Endothelial cell of umbilical vein (primary cell): ENCODE measurements at regions not wholly inside any gene's neighbourhood (a gene's known extent, or its start where the extent isn't known, plus 50 kb on each side); places are given as distances from the start of the nearest gene placed in this dataset.

Experiments used
- EZH2 ChIP-seq: IDR thresholded peaks from 2 replicates; pipeline ENCODE4 v1.6.1; 2012; ENCODE audit warnings: borderline replicate concordance, low read depth, mild to moderate bottlenecking, moderate library complexity, low read length, inconsistent platforms; ENCODE audit not compliant: severe bottlenecking
- POLR2AphosphoS5 ChIP-seq: IDR thresholded peaks from 2 replicates; pipeline ENCODE4 v1.6.1; 2012; ENCODE audit warnings: low read depth, mild to moderate bottlenecking, control low read depth, low read length, moderate library complexity; ENCODE audit not compliant: insufficient read depth

DNA sequence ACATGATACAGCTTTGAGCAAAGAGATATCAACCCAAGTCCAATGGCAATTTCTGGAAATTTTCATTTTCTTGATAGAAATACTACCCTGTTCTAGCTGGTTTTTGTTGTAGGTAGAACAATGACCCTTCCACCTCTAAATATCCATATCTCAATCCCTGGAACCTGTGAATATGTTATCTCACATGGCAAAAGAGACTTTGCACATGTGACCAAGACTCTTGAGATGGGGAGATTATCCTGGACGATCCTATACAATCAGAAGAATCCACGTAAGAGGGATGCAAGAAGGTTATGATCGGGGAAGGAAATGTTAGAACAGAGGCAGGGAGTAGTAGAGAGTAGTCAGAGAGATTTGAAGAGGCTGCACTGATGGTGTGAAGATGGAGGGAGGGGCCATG is 124.9 kb downstream of the CCDC71L start:
- TF ChIP-seq POLR2AphosphoS5: no peak
- no peak for TF ChIP-seq EZH2
